ENCODE measurements at regions not wholly inside any gene's neighbourhood (a gene's known extent, or its start where the extent isn't known, plus 50 kb on each side); places are given as distances from the start of the nearest gene placed in this dataset.

DNA sequence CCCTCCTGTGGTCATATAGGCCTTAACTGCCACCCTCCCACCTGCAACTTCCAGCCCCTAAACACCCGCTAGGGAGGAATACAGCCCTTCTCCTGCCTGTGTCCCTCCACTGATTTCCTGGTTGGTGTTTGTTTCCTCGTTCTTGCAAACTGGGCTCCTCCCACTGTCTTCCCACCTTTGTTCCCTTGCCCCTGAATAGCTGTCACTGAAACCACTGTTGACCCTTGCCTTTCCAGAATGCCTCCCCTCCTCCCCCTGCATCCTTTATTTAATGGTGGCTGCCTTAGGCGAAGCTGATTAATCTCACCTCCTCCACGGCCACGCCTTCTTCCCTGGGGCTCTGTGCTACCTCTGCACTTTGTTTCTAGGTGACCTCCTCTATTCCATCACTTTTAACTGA is 626.7 kb downstream of the BNC2 start:
- TF ChIP-seq POLR2A (IDR thresholded peaks at IDR 0.05; ENCODE audit: low read length) (no peak), GATA1 (IDR thresholded peaks at IDR 0.05; ENCODE audit: low read depth, low read length) (no peak)
- no peak for DNase-seq

DNA sequence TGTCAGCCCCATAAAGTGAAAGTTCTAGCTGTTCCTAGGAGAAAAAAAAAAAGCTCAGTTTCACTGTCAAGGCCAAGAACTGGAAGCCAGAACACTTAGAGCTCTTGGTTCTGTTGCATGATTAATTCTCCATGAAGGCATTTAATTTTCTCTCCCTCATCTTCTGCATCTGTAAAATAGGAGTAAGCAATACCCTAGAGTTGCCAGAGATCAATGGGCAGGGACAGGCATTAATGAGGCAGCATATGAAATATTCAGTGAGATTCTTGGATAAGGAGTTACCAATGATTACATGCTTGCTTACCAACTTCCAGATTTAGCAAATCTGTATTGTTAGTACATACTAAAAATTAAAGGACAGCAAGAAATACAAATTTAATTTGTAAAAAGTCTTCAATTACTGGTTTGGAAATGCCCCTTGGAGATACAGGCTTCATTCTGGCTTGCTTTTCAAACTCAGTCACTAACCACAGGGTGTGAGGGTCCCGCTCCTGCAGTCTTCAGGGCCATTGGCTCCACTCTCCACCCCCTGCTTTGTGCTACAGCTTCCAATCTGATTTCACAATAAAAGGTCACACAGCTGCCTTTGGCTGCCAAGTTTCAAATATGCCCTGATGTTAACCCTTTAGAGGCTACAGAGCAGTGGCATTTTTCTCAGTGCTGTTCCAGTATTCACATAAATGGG is 624.6 kb downstream of the BNC2 start:
- DNase-seq, result no peak
- TF ChIP-seq POLR2A (IDR thresholded peaks at IDR 0.05; ENCODE audit: low read length) (no peak), GATA1 (IDR thresholded peaks at IDR 0.05; ENCODE audit: low read depth, low read length) (no peak)

DNA sequence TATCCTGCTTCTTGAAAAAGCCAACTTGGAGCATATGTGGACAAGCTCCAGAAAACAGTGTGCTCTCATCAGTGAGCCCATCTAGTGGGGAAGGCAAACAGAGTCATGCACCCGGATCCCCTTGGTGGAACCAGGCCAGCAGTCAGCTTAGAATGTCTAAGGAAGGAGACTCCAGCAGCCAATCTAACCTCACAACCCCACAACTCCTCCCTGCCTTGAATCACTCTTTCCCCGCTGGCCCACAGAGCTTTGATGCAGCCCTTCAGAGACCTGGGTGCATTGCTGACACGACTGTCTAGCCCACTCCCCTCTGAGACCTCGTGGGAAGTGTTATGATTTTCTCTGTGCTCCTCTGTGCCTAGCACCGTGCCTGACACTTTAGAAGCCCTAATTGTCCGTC is 623.7 kb downstream of the BNC2 start:
- TF ChIP-seq GATA1 (IDR thresholded peaks at IDR 0.05; ENCODE audit: low read depth, low read length), result no peak
- no peak for TF ChIP-seq POLR2A (IDR thresholded peaks at IDR 0.05; ENCODE audit: low read length)
- DNase-seq, result no peak

DNA sequence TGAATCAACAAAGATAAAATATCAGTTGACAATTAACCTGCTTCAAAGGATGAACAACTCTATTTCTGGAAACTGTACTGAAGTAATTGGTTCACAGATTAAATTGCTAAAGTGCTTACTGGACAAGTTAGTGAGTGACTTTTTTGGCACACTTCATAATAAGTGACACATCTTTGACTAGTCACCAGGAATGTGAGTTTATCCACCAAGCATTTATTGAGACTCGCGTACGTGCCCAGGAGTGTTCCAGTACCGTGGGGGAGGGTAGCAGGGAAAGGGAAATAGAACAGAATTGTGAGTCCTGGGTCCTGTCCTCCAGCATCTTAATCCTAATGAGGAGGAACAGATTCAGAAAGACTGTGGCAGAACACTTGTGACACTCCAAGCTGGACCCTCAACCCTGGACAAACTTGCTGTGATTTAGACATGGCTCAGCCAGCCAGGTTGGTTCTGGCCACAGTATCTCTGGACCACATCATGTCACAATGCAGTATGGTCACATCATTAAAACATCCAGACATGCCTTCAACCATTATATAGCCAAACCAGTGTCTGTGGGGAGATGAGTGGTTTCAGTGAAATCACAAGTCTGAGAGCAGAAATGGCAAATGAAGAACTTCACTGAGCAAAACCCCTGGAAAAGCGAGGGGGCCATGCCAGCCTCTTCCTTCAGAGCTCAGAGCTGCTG is 623.1 kb downstream of the BNC2 start:
- TF ChIP-seq GATA1 (IDR thresholded peaks at IDR 0.05; ENCODE audit: low read depth, low read length) (no peak), POLR2A (IDR thresholded peaks at IDR 0.05; ENCODE audit: low read length) (no peak)

DNA sequence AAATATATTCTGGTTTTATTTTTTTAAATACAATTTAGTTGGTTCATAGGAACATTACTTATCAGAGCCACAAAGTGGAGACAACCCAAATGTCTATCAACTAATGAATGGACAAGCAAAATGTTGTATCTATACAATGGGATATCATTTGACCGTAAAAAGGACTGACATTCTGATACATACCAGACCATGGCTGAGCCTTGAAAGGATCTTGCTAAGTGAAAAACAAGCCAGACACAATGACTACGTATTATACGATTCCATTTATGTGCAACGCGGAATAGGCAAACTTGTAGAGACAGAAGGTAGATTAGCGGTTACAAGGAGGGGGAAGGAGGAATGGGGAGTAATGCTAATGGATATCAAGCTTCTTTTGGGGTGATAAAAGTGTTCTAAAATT is 621.6 kb downstream of the BNC2 start:
- DNase-seq, result no peak
- TF ChIP-seq POLR2A (IDR thresholded peaks at IDR 0.05; ENCODE audit: low read length) (no peak), GATA1 (IDR thresholded peaks at IDR 0.05; ENCODE audit: low read depth, low read length) (no peak)

More for the DNA sequence above, 623.1 kb downstream of the BNC2 start:
- DNase-seq, result no peak

DNA sequence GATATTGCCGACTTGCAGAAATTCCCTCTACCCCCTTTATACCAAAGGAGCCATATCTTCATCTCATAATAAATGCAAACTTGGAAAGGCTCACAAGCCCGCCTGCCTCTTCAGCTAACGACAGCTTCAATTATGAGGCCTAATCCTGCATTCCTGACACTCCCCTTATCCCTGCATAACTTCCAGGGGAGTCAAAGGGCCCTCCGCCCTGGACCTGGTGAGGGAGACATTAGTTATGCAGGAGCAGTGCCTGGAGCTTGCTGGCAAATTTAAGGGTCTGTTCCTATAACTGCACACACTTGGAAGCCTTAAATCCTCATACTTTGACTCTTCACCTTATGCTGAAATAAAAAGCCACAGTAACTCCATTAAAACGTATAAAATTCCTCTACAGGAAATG is 617.9 kb downstream of the BNC2 start:
- DNase-seq, result no peak
- TF ChIP-seq POLR2A (IDR thresholded peaks at IDR 0.05; ENCODE audit: low read length) (no peak), GATA1 (IDR thresholded peaks at IDR 0.05; ENCODE audit: low read depth, low read length) (no peak)

DNA sequence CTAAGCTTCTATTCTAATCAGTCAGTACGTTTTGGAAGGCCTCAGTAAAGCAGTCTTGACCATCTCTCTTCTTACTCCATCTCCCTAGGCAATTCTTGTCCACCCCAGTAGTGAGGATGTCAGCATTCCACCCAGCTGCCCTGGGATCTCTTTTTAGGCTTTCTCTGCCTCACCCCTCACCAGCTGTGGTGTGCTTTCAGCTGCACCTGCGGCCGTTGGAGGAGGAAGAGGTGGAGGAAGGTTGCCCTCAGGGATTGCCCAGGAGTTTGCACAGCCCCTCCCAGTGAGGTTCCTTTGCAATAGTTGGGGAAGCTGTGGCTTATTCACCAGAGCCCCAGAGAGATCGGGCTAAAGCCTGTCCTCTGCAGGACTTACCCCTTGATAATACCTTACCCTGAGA is 615.8 kb downstream of the BNC2 start:
- no peak for DNase-seq
- TF ChIP-seq POLR2A (IDR thresholded peaks at IDR 0.05; ENCODE audit: low read length) (no peak), GATA1 (IDR thresholded peaks at IDR 0.05; ENCODE audit: low read depth, low read length) (no peak)

DNA sequence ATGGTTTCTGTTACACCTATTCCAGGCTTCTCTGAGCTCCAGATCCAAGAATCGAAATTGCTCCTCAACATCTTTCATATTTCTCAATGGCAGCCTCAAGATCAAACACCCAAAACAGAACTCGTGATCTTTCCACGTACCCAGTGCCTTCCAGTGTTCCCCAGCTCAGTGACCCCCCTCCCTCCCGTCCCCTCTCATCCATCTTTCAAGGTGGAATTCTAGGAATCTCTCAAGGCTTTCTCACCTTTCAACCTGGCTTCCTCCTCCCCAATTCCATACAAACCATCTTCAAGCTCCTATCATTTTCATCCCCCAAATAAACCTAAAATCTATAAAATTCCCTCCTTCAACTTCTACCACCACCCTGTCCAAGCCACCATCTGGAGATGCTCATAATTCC is 615.3 kb downstream of the BNC2 start:
- DNase-seq, result no peak
- no peak for TF ChIP-seq GATA1 (IDR thresholded peaks at IDR 0.05; ENCODE audit: low read depth, low read length)

DNA sequence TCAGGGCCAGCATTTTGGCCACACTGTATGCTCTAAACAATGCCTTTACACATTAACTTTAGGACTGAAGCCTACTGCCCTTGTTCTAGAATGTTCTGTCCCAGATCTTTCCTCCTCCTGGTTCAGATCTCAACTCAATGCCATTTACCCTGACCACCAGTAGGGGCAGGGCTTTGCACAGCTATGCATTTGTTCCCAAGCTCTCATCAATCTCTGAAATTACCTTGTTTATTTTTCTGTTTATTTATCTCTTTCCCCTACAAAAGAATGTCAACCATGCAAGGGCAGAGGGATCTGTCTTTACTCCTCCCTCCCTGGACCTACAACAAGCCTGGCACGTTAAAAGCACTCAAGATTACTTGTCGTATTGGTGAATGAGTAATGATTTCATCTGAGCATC is 612.9 kb downstream of the BNC2 start:
- DNase-seq, result no peak
- TF ChIP-seq POLR2A (IDR thresholded peaks at IDR 0.05; ENCODE audit: low read length), result no peak
- no peak for TF ChIP-seq GATA1 (IDR thresholded peaks at IDR 0.05; ENCODE audit: low read depth, low read length)

DNA sequence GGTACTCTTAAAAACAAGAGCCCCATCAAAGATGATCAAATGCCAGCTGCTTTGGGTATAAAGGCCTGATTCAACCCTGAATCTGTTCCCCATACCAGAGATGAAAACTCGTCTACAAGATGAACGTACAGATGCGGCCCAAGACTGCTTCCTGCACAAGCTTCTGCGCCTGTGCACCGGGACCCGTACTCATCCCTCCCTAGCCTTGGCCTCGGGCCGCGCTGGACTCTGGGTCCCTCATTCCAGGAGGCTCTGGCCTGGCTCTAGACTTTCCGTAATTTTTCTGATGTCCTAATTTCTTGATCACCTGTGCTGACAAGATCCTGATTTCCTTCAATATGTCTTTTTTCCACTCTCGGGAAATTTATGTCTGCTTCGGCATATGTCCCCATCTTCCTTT is 612.3 kb downstream of the BNC2 start:
- DNase-seq, result no peak
- TF ChIP-seq POLR2A (IDR thresholded peaks at IDR 0.05; ENCODE audit: low read length) (no peak), GATA1 (IDR thresholded peaks at IDR 0.05; ENCODE audit: low read depth, low read length) (no peak)

DNA sequence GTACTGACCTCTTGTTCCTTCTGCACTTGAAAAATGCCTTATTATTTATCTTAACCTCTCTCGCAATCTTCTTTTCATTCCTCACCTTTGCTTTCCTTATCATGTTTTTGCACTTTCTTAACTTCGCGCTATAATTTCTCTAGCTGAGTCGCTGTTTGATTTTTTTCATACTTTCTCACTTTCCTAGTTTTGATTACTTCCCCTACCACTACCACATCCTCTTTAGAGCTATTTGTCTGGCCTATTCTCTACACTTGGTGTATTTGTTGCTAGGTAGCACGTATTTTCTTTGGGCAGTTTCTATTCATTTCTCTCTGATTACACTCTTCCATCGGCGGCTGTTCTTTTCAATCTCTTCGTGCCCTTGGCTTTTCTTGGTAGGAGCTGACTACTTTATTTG is 611.8 kb downstream of the BNC2 start:
- no peak for DNase-seq
- no peak for TF ChIP-seq POLR2A (IDR thresholded peaks at IDR 0.05; ENCODE audit: low read length)
- TF ChIP-seq GATA1 (IDR thresholded peaks at IDR 0.05; ENCODE audit: low read depth, low read length), result no peak

DNA sequence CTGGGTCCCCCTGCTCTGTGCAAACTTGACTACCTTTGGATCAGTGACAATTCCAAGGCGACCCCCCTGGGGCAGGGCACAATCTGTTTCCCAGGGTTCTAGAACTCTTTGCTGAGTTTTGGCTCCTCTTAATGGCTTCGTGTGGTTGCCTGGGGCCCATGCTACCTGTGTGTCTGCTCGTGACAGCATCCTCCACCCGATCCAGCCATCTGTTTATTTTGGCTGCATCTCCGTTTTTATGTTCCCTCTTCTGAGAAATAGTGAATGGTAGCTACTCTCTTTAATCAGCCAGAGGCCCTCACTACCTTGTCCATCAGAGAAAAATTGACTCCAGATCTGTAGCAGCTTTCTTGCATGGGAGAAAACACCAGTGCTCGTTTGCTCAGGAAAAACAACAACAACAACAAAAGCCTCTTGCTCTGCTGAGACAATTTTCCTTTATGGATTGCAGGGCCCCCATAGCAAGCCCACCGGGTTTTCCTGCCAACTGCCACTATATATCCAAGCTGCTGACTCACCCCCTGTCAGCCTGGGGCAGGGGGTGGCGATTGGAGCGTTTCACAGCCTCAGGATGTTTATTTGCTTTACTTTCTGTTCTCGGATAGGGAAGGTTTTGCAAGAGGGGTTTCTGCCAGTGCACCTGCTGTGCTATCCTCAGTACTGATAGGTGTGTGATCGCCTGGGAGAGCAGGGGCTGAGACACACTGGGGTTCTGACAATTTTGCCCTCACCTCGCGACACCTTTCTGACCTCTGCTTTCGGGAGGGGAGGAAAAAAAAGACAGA is 607.8 kb downstream of the BNC2 start:
- TF ChIP-seq POLR2A (IDR thresholded peaks at IDR 0.05; ENCODE audit: low read length) (no peak), GATA1 (IDR thresholded peaks at IDR 0.05; ENCODE audit: low read depth, low read length) (no peak)
- no peak for DNase-seq

DNA sequence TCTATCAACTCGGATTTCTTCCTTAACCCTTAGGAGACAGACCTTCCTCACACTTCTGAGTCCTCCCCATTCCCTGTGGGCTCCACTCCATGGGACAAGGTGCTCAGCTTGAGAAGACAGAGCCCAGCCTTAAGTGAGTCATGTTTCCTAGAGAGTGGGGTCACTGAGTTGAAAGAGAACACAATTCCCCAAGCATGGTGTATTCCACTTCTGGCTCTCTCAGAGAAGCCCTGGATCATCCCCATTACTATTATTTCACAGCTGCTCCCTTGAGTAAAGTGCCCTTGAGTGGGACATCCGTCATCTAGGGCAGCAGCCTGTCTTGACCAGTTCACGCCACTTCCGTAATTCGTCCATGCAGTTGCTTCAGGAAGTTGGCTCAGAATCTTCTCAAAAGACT is 604.8 kb downstream of the BNC2 start:
- TF ChIP-seq GATA1 (IDR thresholded peaks at IDR 0.05; ENCODE audit: low read depth, low read length) (no peak), POLR2A (IDR thresholded peaks at IDR 0.05; ENCODE audit: low read length) (no peak)
- DNase-seq, result no peak

DNA sequence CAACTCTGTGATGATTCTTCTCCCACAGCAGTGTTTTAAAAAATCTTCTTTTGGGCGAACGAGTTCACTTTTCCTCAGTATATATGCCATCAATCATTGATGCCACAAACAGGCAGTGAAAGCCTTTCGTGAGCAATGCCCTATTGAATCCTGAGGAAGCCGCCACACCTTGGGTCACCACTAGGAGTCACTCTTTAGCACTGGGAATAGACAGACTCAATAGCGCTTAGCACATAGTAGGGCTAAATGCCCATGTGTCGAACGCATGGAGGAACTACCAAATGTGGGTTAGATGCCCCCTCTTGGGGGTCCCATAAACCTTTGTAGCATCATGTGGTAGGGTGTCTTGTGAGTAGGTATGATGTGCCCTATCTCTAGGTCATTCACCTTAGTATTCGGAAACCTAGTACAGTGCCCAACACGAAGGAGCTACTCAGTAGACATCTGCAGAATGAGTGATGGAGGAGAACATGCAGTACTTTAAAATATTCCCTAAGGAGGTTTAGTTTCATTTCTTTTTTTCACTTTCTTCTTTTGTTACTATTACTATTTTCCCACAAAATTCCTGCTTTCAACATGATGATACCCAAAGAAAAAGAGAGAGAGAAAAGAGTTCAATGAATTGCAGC is 603.7 kb downstream of the BNC2 start:
- DNase-seq, result peak; percentile 12 to 41

More for the DNA sequence above, 603.7 kb downstream of the BNC2 start:
- TF ChIP-seq GATA1 (IDR thresholded peaks at IDR 0.05; ENCODE audit: low read depth, low read length) (no peak), POLR2A (IDR thresholded peaks at IDR 0.05; ENCODE audit: low read length) (no peak)
